SH-SY5Y (cell line): ENCODE measurements at regions not wholly inside any gene's neighbourhood (a gene's known extent, or its start where the extent isn't known, plus 50 kb on each side); places are given as distances from the start of the nearest gene placed in this dataset.

Experiments used
- GATA2 ChIP-seq: IDR thresholded peaks from 2 replicates; pipeline ENCODE4 v1.6.1; 2011; ENCODE audit warnings: mild to moderate bottlenecking, low read depth, low read length
- GATA3 ChIP-seq: IDR thresholded peaks from 2 replicates; pipeline ENCODE4 v1.6.1; 2011; ENCODE audit warnings: low read depth, mild to moderate bottlenecking, low read length, moderate library complexity

DNA sequence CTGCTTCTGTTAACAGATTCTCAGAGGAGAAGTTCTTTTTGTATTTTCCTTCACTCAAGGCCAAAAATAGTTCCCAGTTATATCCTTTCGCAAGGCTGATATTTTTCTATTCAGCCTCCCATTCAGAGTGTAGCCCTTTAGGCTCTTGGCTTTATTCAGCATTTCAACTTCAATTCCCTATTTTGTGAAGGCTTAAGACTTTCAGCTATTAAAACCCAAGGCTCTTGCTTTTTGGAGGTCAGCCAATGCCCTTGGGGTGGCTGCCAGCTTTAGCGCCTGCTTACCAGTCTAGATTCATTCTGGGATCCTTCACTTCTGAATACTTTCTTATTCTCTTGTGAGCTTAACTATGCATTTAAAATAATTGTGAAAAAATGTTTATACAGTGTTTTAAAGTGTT, 57.3 kb upstream of the ADGRA3 start:
- TF ChIP-seq GATA2, result no peak
- no peak for TF ChIP-seq GATA3
